Endothelial cell (in vitro differentiated cells): ENCODE measurements at regions not wholly inside any gene's neighbourhood (a gene's known extent, or its start where the extent isn't known, plus 50 kb on each side); places are given as distances from the start of the nearest gene placed in this dataset.

Experiments
- DNase-seq: peaks from one replicate; pipeline ENCODE4 v3.0.0; 2021; ENCODE audit warnings: low spot score
- H3K27ac Mint-ChIP-seq: one replicate; pipeline ENCODE4 v1.8.0; 2021; ENCODE audit warnings: mixed read lengths, inconsistent platforms; ENCODE audit not compliant: unreplicated experiment
- H3K27me3 Mint-ChIP-seq: one replicate; pipeline ENCODE4 v1.8.0; 2021; ENCODE audit warnings: mild to moderate bottlenecking, moderate library complexity, mixed read lengths, inconsistent platforms; ENCODE audit not compliant: unreplicated experiment
- H3K36me3 Mint-ChIP-seq: one replicate; pipeline ENCODE4 v1.8.0; 2021; ENCODE audit warnings: mild to moderate bottlenecking, low read depth, mixed read lengths, inconsistent platforms; ENCODE audit not compliant: unreplicated experiment
- H3K4me1 Mint-ChIP-seq: one replicate; pipeline ENCODE4 v1.8.0; 2021; ENCODE audit warnings: mild to moderate bottlenecking, mixed read lengths, inconsistent platforms; ENCODE audit not compliant: unreplicated experiment
- H3K4me3 Mint-ChIP-seq: one replicate; pipeline ENCODE4 v1.8.0; 2021; ENCODE audit warnings: mild to moderate bottlenecking, mixed read lengths, inconsistent platforms; ENCODE audit not compliant: unreplicated experiment
- H3K9me3 Mint-ChIP-seq: one replicate; pipeline ENCODE4 v1.8.0; 2021; ENCODE audit warnings: mixed read lengths, inconsistent platforms; ENCODE audit not compliant: unreplicated experiment
- CTCF ChIP-seq: fragments of 200-600 bp; sonication (generic); IDR thresholded peaks from one replicate; pipeline ENCODE4 v1.5.0; 2021; ENCODE audit warnings: antibody characterized with exemption; ENCODE audit not compliant: unreplicated experiment

- Mint-ChIP-seq H3K27ac (no peak overlapping the region), H3K4me3 (no peak overlapping the region)
These were observed 81.4 kb downstream of the CHRM3 start for GRCh38 chr1:239467730-239468129.

DNA sequence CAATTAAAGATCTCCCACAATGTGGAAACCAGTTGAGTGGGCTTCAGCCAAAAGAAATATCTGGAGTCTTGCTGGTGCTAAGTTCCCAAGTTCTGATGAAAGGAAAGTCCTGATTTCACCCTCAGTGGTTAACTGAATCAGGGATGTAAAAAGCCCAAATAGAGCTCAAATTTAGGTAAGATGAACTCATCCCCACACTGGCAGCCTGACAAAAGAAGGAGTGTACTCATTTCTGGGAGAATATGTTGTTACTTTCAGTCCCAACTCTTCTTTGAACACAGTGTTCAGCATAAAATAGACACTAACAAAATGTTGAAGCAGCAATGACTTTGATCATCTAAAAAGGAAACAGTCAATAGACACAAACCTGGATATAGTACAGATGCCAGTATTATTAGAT is 91.7 kb downstream of the CHRM3 start:
- Mint-ChIP-seq H3K4me1 (no peaks in the 10 kb centered on the region), H3K4me3 (no peak overlapping the region), H3K27me3 (no peaks in the 10 kb centered on the region), H3K9me3 (no peaks in the 10 kb centered on the region), H3K36me3 (peaks cover 9% of the 10 kb centered on the region), H3K27ac (no peak overlapping the region)
- no peak for TF ChIP-seq CTCF
- no peak for DNase-seq

More at GRCh38 chr1:239467730-239468129, 81.4 kb downstream of the CHRM3 start:
- H3K9me3 Mint-ChIP-seq: no peaks in the 10 kb centered on the region
- H3K4me1 Mint-ChIP-seq: peaks cover 31% of the 10 kb centered on the region
- TF ChIP-seq CTCF: no peak
- no peaks in the 10 kb centered on the region for H3K27me3 Mint-ChIP-seq
- no peak for DNase-seq
- no peaks in the 10 kb centered on the region for H3K36me3 Mint-ChIP-seq

DNA sequence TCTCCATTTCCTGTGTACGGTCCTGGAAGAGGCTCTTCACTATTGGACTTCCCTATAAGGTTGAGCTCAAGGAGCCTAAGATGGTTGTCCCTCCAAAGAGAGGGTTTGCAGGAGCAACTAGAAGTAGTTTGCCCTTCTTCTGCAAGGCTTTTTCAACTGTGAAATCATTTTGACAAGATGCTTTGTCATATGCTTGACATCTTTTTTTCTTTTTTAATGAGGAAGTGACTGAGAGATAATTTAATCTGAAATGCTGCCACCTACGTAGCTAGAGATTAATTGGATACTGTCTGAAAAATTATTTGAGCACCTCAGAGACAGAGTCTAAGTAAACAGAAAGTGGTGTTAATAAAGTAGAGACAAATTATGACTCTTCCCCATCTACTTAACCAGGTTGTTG is 97.0 kb downstream of the CHRM3 start:
- Mint-ChIP-seq H3K9me3 (no peaks in the 10 kb centered on the region), H3K4me1 (no peaks in the 10 kb centered on the region), H3K36me3 (peaks cover 8% of the 10 kb centered on the region), H3K27ac (no peak overlapping the region), H3K4me3 (no peak overlapping the region), H3K27me3 (no peaks in the 10 kb centered on the region)
- no peak for TF ChIP-seq CTCF
- no peak for DNase-seq

- no peak for TF ChIP-seq CTCF
- DNase-seq: no peak
- Mint-ChIP-seq H3K27me3 (peaks cover 2% of the 10 kb centered on the region), H3K9me3 (no peaks in the 10 kb centered on the region), H3K4me3 (no peak overlapping the region), H3K36me3 (peaks cover 30% of the 10 kb centered on the region), H3K27ac (no peak overlapping the region), H3K4me1 (no peaks in the 10 kb centered on the region)
These were observed 107.5 kb downstream of the CHRM3 start for GRCh38 chr1:239493811-239494414.

DNA sequence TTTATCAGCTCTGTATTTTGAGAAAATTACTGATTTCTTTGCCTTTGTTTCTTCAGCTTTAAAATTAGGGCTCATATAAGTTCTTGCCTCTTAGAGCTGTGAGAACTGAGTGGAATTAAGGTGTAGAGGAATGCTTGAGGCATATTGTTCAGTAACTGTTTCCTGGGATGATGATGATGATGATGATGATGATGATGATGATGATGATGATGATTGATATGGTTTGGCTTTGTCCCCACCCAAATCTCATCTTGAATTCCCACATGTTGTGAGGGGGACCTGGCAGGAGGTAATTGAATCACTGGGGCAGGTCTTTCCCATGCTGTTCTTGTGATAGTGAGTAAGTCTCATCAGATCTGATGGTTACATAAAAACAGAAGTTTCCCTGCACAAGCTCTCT is 118.7 kb downstream of the CHRM3 start:
- Mint-ChIP-seq H3K9me3 (peaks cover 19% of the 10 kb centered on the region), H3K4me1 (no peaks in the 10 kb centered on the region), H3K27me3 (peaks cover 3% of the 10 kb centered on the region), H3K4me3 (no peak overlapping the region), H3K36me3 (peaks cover 54% of the 10 kb centered on the region), H3K27ac (no peak overlapping the region)
- DNase-seq: no peak
- TF ChIP-seq CTCF: no peak
